HG03520 (cell line): ENCODE measurements at regions not wholly inside any gene's neighbourhood (a gene's known extent, or its start where the extent isn't known, plus 50 kb on each side); places are given as distances from the start of the nearest gene placed in this dataset.
"Not testable (repeated sequence)": the region's sequence is repeated elsewhere in the genome, so short reads cannot be mapped to it uniquely, and the experiment has no call there.

Source experiments
- ATAC-seq: cut with Tn5 transposase; IDR thresholded peaks from one replicate; pipeline ENCODE4 v1.9.1; 2021; ENCODE audit warnings: mild to moderate bottlenecking, moderate library complexity; ENCODE audit not compliant: unreplicated experiment

DNA sequence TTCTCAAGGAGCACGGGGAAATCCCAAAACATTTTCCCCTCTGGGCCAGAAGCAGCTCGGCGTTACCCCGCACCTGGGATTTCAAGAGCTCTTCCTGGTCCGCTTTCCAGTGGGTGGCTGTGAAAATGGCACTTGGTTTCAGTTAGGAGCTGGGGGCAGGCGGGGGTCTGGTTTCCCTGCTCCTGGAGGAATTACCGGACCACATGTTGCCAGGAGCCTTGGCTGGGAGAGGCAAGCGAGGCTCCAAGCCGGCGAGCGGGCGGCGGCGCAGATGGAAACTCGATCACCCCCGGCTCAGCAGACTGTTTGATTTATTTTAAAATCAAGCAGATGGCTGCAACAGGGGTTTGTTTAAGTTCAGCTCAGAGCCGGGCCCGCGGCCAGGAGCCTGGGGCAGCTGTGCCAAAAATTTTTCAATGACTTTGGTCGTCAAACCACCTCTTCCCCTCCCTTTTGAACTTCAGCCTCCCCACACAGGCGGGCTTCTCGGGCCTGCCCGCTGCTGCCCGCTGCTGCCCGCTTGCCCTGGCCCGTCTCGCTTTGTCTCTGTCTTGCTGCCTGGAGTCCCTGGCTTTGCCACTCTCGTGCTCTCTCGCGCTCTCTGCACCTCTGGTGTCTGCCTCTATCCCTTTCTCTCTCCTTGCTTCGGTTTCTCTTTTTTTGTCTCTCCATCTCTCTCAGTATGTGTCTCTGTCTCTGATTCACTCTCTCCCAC, 108.0 kb upstream of the CIBAR2 start:
- ATAC-seq: no peak

DNA sequence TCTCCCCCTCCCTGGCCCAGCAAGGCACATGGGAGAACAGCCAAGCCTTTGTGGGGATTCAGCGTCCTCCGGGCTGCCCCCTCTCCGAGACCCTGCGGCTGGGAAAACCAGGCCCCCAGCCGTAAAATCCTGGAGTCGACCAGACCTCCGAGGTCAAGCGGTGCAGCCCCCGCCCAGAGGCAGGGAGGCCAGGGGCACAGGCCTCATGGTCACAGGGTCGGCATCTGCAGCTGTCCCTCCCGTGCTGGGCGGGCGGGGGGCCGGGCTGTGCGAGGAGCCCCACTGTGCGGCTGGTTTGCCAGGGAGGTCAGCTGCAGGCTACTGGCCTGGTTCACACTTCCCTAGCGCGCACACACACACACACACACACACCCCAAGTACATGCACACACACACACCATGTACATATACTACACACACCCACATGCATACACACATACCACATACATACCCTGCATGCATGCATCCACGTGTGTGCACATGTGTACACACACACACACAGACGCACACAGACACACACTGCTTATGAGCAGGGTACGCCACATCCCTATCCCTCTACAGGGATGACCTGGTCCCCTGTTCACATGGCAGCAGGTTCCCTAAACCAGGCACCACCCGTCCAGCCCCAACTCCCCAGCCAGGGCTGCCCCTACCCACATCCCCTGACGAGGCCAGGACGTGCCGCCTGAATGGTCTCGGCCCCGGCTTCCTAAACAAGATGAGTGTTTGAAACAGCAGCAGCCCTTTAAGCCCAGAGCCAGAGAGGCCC, 108.9 kb upstream of the CIBAR2 start:
- ATAC-seq: no peak

DNA sequence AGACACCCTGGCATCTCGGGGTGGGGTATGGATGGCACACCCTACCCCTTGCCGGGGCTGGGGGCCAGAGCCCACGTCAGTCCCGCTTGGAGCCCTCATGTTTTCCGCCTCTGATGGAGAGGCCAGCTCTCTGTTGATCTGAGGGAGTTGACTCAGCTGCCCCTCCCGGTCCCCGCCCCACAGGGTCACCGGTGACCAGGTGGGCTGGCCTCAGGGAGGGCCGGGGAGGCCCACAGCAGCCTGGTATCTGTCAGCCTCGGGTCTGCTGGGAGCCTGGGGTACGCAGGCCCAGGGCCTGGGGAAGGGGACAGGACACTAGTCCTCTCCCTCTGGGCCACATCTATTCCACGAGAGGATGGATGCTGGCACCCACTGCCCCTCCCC, 109.5 kb upstream of the CIBAR2 start:
- no peak for ATAC-seq

DNA sequence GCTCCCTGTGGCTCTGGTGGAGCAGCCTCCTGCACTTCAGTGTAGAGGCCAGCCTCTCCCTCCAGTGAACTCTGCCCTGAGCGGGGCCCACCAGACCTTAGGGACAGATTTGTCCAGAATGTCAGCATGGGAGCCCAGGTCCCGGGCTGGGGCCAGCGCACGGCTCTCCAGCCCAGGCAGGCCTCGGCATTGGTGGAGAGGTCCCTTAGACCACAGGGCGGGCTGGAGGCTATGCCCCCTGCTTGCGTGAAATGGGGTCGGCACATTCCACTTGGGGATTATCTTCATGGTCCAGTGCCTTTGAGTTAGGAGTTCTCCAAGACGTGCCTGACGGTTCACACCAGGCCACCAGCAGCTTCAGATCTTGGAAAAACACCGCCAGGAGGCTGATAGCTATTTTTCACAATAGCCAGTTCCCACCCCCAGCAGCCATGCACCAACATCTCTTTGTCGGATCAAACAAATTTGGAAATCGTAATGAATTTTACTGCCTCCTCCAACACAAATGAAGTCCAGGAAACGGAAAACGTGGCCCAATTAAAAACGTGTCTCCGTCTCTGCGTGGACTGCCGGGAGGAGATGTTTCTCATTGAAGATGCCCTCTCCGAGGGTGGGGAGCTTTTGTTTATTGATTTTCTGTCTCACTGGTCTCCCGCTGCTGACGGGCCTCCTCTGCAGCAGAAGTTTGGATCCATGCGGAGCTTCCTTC, 110.0 kb upstream of the CIBAR2 start:
- no peak for ATAC-seq

DNA sequence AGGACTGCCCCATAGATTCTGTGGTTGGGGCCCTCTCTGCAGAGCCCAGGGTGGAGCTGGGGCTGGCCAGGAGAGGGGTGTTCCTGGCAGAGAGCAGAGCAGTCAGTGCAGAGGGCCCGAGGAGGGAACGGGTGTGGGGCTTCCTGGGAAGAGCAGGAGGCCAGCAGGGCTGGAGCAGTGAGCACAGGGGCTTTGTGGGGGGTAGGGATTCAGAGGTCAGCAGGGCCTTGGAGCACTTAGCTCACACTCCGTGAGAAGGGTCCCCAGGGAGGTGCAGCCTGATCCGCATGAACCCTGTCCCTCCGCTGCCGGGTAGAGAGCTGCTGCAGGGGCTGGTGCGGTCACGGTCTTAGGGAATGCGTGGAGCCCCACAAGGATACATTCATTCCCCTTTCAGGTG, 113.0 kb upstream of the CIBAR2 start:
- ATAC-seq: no peak

DNA sequence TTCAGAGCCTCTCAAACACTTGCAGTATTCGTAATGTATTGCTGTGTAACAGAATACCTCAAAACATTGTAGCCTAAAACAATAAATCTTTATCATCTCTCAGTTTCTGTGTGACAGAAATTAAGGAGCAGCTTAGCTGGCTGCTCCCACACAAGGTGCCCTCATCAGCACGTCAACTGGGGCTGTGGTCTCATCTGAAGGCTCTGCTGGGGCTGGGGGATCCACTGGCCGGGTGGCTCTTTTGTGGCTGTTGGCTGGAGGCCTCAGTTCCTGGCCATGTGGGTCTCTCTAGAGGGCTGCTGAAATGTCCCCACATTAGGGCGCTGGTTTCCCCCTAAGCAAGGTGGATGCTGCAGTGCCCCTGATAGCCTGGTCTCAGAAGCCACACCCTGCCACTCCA, 113.4 kb upstream of the CIBAR2 start:
- ATAC-seq: no peak

DNA sequence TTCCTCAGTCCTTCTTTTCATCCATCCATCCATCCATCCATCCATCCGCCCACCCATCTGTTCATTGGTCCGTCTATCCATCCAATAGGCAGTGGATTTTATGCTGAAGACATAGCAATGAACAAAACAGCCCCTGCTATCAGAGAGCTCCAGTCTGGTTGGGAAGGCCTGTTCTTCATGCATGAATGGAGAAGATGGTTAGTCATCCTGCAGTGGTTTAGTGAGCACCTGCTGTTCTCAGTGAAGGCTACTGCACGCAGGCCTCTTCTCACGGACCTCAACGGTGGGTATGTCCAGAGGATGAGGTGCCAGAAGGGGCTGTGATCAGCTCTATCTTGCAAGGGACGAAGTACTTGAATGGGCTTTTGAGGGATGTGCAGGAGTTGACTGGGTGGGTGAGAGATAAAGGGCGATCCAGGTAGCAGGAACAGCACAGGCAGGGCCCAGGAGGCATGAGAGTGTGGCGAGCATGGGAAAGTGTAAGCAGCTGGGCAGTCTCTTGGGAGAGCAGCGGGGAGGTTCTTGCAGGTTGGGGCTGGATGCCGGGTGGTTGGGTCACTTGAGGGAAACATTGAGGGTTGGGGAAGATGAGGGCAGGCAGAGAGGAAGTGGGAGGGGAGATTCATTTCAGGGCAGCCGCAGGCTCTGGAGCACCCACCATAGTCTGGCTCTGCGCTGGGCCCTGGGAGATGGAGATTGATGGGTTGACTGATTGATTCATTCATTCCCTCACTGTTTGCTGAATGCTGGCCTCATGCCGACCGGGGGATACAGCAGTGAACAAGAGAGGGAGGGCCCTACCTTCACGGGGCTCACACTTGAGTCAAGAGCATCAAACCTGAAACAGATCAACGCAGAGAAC, 115.0 kb upstream of the CIBAR2 start:
- peak; percentile 88 for ATAC-seq

DNA sequence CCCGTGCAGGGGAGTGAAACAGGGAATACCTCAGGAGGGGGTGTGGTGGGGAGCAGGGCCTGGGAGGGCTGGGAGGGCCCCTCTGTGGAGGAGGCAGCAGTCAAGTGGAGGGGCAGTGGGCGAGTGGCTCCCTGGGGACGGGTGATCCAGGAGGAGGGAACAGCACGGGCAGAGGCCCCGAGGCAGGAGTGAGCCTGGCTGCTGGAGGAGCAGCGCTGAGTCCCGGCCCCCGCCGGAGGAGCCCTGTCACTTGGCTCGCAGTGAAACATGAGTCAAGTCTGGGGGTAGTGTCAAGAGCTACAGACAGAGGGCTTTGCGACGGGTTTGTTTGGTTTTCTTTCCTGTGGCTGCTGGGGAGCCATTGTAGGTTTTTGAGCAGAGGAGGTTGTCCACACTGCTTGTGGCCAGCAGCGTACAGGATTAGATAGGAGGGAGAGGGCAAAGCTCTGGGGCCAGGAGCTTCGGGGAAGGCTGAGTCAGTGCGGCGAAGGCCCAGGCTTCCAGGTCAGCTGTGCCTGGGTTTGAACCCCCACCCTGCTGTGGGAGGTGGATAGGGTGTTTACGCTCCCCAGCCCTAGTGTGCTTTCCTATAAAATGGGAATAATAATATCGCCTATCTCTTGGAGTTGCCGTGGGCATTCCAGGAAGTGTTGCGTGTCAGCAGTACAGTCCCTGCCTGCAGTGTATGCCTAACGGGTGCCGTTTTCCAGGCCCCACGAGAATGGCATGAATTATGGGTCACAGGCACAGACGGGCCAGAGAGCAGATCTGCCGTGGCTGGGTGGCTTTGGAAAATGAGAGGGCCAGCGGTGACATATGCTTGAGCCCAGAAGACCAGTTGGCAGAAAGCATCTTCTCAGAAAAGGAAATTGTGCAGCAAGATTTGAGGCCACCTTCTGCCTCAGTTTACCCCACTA, 115.9 kb upstream of the CIBAR2 start:
- no peak for ATAC-seq

DNA sequence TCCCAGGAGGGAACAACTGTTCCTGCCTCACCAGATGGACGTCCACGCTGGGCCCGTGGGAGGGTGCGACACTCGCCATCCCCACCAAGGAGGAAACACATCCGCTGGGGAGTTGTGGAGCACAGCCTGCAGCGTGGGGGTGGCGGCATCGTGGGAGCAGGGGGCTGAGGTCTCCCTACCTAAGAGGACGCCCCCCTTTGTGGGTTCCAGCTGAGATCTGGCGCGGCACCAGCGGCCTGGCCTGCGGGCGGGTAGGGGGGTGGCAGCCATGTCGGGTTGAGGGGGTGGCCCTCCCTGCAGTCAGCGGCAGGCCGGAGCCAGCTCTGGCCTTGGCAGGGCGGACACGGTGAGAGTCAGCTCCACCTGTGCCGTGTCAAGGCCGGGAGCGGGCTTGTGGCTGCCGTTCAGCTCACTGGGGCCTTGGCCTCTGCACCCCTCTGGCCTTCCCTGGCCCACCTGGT, 116.7 kb upstream of the CIBAR2 start:
- no peak for ATAC-seq

DNA sequence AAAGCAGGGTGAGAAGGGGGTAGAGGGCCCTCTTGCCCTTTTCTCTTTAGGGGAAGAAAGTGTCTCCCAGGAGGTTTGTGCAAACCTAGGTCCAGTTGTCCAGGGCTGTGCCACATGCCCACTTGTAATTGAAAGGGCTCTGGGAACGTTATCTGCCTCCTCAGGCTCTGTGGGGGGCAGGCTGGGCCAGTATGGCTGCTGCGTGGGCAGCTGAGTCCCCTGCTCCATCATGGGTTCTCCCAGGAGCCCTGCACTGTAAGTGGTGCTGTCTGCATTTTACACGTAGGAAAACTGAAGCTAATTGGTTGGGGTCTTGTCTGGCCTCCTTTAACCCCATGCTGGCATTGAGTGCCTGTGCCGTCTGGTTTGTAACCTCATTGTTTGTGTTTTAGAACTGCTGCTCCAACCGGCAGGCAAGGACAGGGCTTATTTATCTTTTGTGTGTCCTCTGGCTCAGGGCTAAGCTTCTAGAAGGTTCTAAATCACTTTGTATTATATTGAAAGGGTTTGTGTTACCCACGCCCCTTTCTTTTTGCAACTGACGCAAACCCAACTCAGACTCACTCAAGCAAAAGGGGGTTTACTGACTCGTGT, 117.7 kb upstream of the CIBAR2 start:
- no peak for ATAC-seq

DNA sequence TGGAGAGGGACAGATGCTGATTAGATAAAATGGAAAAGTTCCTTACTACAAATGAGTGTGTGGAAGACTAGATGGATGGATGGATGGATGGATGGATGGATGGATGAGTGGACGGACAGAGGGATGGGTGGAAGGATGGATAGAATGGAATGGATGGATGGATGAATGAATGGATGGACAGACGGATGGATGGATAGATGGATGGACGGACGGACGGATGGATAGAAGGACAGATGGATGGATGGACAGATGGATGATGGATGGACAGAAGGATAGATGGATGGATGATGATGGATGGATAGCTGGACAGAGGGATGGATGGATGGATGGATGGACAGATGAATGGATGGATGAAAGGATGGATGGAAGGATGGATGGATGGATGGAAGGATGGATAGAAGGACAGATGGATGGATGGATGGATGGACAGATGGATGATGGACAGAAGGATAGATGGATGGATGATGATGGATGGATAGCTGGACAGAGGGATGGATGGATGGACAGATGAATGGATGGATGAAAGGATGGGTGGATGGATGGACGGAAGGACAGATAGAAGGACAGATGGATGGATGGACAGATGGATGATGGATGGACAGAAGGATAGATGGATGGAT, 118.6 kb upstream of the CIBAR2 start:
- ATAC-seq: not testable (repeated sequence)

DNA sequence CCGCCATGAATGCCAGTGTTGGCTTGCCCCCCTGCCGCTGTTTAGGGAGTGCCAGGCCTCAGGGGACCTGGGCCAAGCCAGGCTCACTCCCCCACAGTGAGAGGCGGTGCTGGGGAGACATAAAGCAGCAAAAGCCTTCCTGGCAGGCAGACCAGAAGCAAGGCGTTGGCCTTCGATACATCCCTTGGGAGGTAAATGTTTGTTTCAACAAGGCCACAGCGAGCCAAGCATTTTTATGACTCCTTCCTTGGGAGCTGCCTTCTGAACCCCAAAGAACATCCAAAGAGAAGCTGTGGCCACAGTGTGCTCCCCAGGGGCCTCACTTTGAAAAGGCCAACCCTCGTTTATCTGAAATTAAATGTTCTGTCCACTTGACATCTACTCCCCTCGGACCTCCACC, 119.7 kb upstream of the CIBAR2 start:
- ATAC-seq: no peak

DNA sequence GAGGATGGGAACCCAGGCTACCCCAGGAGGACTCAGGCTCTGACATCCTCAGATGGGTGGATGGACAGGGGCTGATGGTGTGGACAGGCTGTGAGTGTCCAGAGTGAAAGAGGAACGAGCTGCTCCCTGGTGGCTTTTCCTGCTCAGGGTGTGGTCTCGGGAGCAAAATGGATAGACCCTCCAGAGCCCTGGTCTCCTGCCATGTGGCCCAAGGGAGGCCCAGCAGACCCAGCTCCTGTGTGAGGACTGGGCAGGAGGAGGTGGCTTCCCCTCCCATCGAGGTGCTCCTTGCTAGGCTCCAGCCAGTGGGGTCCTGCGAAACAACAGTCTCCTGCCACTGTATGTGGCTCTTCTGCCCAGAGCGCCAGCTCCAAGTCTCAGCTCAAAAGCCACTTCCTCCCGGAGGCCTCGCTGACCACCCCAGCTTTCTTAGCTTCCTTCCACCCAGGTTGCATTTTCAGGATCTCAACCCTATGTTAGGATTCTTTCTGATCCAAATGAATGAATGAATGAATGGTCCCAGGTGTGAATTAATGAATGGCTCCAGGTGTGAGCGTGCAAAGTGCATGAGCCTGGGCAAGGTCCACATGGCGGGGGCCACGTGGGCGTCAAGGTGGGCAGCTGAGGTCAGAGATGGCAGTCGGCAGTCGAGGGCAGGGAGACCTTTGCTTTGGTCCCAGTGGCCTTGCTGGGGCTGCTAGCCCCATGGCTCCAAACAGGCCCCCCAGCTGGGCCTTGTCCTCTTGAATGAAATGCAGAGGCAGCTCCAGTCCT, 120.3 kb upstream of the CIBAR2 start:
- ATAC-seq: no peak

DNA sequence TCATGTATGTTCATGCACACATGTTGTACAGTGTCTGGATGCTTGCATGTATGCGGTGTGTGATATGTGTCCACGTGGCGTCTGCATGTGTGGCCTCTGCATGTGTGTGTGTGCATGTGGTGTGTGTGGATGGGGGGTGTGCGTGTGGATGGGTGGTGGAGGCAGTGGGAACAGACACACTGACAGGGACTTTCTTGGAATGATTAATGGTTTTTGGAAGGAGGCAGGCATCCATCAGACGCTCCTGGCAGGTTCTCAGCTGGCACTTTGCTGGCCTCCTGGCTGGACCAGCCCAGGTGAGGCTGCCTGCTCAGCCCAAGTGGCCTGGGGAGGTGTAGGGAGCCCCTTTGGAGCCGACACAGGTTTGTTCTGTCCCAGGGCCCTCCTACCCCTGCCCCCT, 121.2 kb upstream of the CIBAR2 start:
- no peak for ATAC-seq

DNA sequence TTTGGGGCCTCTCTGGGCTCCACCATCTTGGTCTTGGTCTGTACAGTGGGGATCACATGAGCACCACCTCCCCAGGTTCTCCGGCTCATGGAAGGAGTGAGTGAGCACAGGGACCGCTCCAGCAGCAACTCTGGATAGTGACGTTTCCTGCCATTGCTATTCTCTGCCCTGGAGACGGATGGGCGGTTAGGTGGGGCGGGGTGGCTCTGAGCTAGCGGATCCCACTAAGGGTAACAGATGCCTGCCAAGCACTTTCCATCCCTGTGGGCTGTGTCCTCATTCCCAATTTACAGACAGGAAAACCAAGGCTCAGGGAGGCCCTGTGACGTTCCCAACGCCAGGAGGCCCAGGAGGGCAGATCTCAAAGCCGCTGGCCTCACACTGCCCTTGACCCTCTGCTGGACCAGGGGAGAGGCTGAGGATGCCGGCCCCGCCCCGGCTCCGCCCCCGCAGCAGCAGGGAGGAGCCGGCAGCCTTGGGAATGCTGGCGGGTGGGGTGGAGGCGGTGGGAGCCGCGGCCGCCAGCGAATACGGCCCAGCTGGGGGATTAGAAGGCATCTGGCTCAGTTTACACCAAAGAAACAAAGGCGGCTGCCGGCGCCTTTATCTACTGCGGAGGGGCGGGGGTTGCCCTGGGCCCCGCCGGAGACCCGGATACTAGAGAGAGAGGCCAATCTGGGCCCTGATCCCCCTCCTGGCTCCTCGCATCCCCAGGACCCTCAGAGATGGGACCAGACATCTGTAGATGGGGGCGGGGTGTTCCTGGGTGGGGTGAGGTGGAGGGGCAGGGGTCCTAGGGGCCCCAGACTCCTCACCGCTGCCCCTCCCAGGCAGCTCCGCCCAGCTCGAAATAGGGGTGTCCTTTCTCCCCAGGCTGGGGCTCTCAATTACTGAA, 122.3 kb upstream of the CIBAR2 start:
- ATAC-seq: no peak

DNA sequence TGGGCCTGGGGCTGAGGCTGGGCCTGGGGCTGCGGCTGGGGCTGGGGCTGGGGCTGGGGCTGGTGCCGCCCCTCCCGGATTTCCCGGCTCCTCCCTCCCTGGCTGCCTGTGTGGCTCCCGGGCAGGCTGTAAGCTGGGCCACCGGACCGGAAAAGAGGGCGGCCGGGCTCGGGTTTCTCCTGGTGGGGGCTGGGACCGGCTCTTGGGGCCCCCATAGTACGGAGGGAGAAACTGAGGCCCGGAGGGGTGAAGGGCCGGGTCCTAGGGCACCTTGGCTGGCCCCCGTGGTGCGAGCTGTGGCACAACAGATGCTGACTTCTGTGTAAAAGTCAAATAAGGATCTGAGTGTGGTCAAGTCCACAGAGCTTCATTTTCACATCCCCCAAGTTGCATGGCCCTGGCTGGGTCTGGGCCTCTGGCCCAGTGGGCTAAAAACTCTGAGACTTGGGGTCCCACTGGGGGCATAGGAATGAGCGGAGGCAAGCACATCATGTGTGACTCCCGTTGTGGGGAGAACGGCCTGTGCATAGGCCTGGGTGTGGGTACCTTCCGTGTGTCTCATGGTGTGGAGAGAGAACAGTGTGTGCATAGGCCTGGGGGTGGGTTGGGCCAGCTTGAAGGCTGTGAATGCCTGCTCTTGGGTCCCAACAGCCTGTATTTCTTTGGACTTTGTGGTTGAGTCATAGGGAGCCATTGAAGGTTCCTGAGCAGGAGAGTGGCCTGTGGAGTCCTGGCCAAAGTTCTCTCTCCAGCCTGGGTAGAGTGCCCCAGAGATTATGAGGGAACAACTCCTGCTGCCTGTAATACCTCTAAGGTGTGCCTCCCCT, 123.9 kb upstream of the CIBAR2 start:
- ATAC-seq: peak; percentile 51

DNA sequence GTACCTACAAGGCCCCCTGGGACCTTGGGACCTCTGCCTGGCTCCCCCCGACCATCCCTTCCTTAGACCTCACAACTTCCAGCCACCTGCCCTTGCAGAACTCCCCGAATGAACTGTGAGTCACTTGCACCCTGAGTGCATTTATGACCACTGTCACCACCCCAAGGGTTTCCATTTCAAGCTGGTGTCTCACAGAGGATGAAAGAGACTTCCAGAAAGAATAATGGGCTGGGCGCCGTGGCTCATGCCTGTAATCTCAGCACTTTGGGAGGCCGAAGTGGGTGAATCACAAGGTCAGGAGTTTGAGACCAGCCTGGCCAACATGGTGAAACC, 124.5 kb upstream of the CIBAR2 start:
- ATAC-seq: no peak
